Endodermal cell (in vitro differentiated cells): ENCODE measurements at regions not wholly inside any gene's neighbourhood (a gene's known extent, or its start where the extent isn't known, plus 50 kb on each side); places are given as distances from the start of the nearest gene placed in this dataset.

Source experiments
- DNase-seq: peaks from one replicate; pipeline ENCODE4 v3.0.0-alpha.2; 2017
- H3K27ac ChIP-seq: 2 replicates; pipeline ENCODE4 v1.5.1; 2013; ENCODE audit warnings: mild to moderate bottlenecking, low read depth, low read length, moderate library complexity
- H3K27me3 ChIP-seq: 2 replicates; pipeline ENCODE4 v1.6.1; 2013; ENCODE audit warnings: mild to moderate bottlenecking, low read length, moderate library complexity; ENCODE audit not compliant: insufficient read depth, control insufficient read depth, poor library complexity, severe bottlenecking
- H3K36me3 ChIP-seq: 2 replicates; pipeline ENCODE4 v1.7.0; 2013; ENCODE audit warnings: mild to moderate bottlenecking, low read length, moderate library complexity; ENCODE audit not compliant: control insufficient read depth, insufficient read depth
- H3K4me1 ChIP-seq: one replicate; pipeline ENCODE4 v1.7.0; 2013; ENCODE audit warnings: low read length; ENCODE audit not compliant: control insufficient read depth, insufficient read depth
- H3K4me3 ChIP-seq: 2 replicates; pipeline ENCODE4 v1.5.1; 2013; ENCODE audit warnings: mild to moderate bottlenecking, low read length, moderate library complexity
- H3K9ac ChIP-seq: 2 replicates; pipeline ENCODE4 v1.6.1; 2013; ENCODE audit warnings: mild to moderate bottlenecking, low read length, moderate library complexity; ENCODE audit not compliant: poor library complexity, severe bottlenecking; ENCODE audit errors: extremely low read depth
- H3K9me3 ChIP-seq: 2 replicates; pipeline ENCODE4 v1.6.1; 2013; ENCODE audit warnings: mild to moderate bottlenecking, low read length, moderate library complexity; ENCODE audit not compliant: control insufficient read depth
- H3K27ac Mint-ChIP-seq: 2 replicates; pipeline ENCODE4 v1.8.0; 2020; ENCODE audit warnings: mixed read lengths
- H3K27me3 Mint-ChIP-seq: 2 replicates; pipeline ENCODE4 v1.8.0; 2021; ENCODE audit warnings: mild to moderate bottlenecking, mixed read lengths; ENCODE audit not compliant: insufficient read depth
- H3K36me3 Mint-ChIP-seq: 2 replicates; pipeline ENCODE4 v1.8.0; 2020; ENCODE audit warnings: low read depth, mixed read lengths
- H3K4me1 Mint-ChIP-seq: 2 replicates; pipeline ENCODE4 v1.8.0; 2020; ENCODE audit warnings: mixed read lengths
- H3K4me3 Mint-ChIP-seq: 2 replicates; pipeline ENCODE4 v1.8.0; 2020; ENCODE audit warnings: mild to moderate bottlenecking, moderate library complexity, mixed read lengths
- H3K9me3 Mint-ChIP-seq: 2 replicates; pipeline ENCODE4 v1.8.0; 2020; ENCODE audit warnings: mild to moderate bottlenecking, mixed read lengths
- WGBS, 2 experiments: methylation state at CpG; one replicate each; pipeline versions ENCODE4 v1.1.5 to v1.1.7; 2013; ENCODE audit warnings: missing lambda C conversion rate in 2 of 2, mixed read lengths in 1 of 2; ENCODE audit not compliant: insufficient coverage in 1 of 2, insufficient read length in 1 of 2; 5-methylcytosine and 5-hydroxymethylcytosine counted together
- TF ChIP-seq, protein P1 (sequence below): fragments of 200-600 bp; sonication (generic); conservative IDR thresholded peaks from 2 replicates; pipeline ENCODE4 v1.5.0; 2021; ENCODE audit warnings: antibody characterized with exemption, mild to moderate bottlenecking

DNA sequence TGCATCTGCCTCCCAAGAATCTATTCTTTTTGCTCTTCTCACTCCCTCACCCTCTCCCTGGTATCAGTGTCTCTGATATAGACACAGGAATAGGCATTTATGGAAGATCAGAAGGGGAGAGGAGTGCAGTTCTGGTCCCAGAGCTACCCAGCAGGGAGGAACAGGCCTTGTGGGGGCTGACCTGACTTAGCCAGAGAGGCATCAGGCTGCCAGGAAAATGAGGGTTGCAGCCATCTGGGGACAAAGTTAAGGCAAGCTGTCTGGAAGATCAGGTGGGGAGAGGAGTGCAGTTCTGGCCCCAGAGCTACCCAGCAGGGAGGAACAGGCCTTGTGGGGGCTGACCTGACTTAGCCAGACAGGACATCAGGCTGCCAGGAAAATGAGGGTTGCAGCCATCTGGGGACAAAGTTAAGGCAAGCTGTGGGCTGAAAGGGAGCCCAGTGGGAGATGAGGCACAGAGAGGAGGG is 69.9 kb upstream of the HK2 start:
- Histone ChIP-seq H3K9ac (no peak overlapping the region), H3K4me3 (no peak overlapping the region), H3K36me3 (no peaks in the 10 kb centered on the region), H3K9me3 (no peaks in the 10 kb centered on the region), H3K27me3 (peaks cover under 1% of the 10 kb centered on the region), H3K4me1 (no peaks in the 10 kb centered on the region), H3K27ac (peak overlapping the region; percentile 42)
- Mint-ChIP-seq H3K27me3 (peaks cover 4% of the 10 kb centered on the region), H3K27ac (no peak overlapping the region), H3K4me3 (no peak overlapping the region), H3K4me1 (peaks cover 20% of the 10 kb centered on the region), H3K9me3 (no peaks in the 10 kb centered on the region), H3K36me3 (no peaks in the 10 kb centered on the region)
- TF ChIP-seq, protein P1, sequence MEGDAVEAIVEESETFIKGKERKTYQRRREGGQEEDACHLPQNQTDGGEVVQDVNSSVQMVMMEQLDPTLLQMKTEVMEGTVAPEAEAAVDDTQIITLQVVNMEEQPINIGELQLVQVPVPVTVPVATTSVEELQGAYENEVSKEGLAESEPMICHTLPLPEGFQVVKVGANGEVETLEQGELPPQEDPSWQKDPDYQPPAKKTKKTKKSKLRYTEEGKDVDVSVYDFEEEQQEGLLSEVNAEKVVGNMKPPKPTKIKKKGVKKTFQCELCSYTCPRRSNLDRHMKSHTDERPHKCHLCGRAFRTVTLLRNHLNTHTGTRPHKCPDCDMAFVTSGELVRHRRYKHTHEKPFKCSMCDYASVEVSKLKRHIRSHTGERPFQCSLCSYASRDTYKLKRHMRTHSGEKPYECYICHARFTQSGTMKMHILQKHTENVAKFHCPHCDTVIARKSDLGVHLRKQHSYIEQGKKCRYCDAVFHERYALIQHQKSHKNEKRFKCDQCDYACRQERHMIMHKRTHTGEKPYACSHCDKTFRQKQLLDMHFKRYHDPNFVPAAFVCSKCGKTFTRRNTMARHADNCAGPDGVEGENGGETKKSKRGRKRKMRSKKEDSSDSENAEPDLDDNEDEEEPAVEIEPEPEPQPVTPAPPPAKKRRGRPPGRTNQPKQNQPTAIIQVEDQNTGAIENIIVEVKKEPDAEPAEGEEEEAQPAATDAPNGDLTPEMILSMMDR, result no peak
- no peak for DNase-seq

DNA sequence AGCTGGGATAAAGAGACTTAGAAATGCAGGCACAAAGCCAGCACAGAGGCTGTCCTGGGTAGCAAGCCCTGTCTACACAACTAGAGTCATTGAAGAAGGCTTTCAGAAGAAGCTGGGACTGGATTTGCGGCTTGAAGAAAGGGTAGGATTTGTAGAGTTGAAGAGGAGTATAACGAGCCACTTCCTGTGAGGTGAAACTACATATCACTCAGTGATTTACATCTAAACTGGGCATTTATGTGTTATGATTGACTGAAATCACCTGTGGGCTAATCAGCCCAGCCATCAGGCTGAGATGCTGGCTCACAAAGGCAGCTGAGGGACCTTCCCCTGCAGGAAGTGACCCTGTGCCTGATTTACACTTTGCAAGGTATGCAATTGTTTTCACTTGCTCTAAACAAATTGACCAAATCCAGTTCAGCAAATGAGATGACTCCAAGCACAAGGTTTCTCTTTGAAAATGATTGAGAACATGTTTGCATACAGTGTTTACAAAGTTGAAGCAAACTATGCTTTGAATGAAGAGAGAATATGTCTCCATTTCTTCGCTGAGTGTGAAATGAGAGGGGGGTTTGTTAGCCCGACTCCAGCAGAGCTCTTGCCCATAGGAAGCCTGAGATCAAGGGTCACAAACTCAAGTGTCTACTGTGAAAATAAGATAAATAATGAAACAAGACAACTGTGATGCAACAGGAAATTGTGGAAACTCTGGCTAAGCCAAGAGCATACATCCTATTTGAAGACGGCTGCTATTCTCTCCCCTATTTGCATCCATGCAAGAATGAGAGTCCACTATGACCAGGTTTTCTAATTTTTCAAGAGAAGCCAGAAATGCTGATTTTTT is 69.3 kb upstream of the HK2 start:
- Histone ChIP-seq H3K27ac (peak overlapping the region; percentile 68), H3K9ac (no peak overlapping the region), H3K4me1 (no peaks in the 10 kb centered on the region), H3K4me3 (no peak overlapping the region), H3K9me3 (no peaks in the 10 kb centered on the region), H3K27me3 (peaks cover 4% of the 10 kb centered on the region), H3K36me3 (no peaks in the 10 kb centered on the region)
- no peak for DNase-seq
- Mint-ChIP-seq H3K4me3 (no peak overlapping the region), H3K27ac (no peak overlapping the region), H3K4me1 (peaks cover 20% of the 10 kb centered on the region), H3K36me3 (no peaks in the 10 kb centered on the region), H3K27me3 (peaks cover 4% of the 10 kb centered on the region), H3K9me3 (no peaks in the 10 kb centered on the region)
- WGBS, 2 experiments, result 87 to 96% methylated on average over 4 to 5 of the region's 5 CpGs
- TF ChIP-seq, protein P1, result no peak

DNA sequence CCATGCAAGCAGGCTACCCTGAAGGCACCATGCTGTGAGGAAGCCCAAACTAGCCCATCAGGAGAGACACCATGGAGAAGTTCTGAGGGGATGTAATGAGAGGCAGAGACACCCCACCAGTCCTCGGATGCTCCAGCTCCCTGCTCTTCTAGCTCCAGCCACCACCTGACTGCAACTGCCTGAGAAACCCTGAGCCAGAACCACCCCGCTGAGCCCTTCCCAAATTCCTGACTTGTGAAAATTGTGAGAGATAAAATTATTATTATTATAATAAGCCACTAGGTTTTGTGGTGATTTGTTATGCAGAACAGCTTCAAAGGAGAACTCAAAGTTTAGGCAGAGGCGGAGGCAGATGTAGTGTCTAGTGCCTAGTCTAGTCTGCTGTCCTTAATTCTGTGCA is 67.1 kb upstream of the HK2 start:
- Mint-ChIP-seq H3K4me3 (no peak overlapping the region), H3K27me3 (peaks cover 6% of the 10 kb centered on the region), H3K27ac (no peak overlapping the region), H3K36me3 (no peaks in the 10 kb centered on the region), H3K4me1 (peaks cover 20% of the 10 kb centered on the region), H3K9me3 (no peaks in the 10 kb centered on the region)
- WGBS, 2 experiments, result 87 to 94% methylated on average over 2 of the region's 3 CpGs
- TF ChIP-seq, protein P1, result no peak
- no peak for DNase-seq
- Histone ChIP-seq H3K4me1 (no peaks in the 10 kb centered on the region), H3K9ac (no peak overlapping the region), H3K36me3 (no peaks in the 10 kb centered on the region), H3K9me3 (no peaks in the 10 kb centered on the region), H3K27me3 (peaks cover 4% of the 10 kb centered on the region), H3K4me3 (no peak overlapping the region), H3K27ac (no peak overlapping the region)
